ENCODE measurements at regions not wholly inside any gene's neighbourhood (a gene's known extent, or its start where the extent isn't known, plus 50 kb on each side); places are given as distances from the start of the nearest gene placed in this dataset.
A peak's percentile ranks its signal among the peaks of the same experiment; 100 is the strongest.

- DNase-seq (ENCODE audit: low read depth) = no peak
- no peak overlapping the region for H3K4me3 ChIP-seq (ENCODE audit: low read length)
- no peak for TF ChIP-seq CTCF (conservative IDR thresholded peaks at IDR 0.05; ENCODE audit: low read length)
Observed at GRCh38 chr3:174667386-174667785, 191.7 kb upstream of the NAALADL2 start.

DNA sequence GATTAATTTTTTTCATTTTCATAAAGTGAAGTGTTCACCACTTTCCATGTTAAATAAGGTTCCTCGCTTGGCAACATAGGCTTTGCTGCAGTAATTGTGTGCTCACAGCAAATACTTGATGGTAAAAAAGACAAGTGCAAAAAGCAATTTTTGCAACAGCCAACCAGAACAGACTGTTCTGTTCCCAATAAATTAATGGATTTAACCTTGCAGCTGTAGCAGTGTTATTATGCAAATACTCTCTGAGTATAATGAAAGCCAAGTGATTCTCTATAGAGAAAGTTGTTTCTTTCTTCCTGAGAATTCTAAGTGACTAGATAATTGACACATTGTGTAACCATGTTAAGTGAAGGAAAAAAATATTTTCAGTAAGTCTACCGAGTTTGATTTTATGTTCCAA lies 183.7 kb upstream of the NAALADL2 start:
- DNase-seq (ENCODE audit: low read depth) = no peak
- H3K4me3 ChIP-seq (ENCODE audit: low read length) = no peak overlapping the region
- no peak for TF ChIP-seq CTCF (conservative IDR thresholded peaks at IDR 0.05; ENCODE audit: low read length)

DNA sequence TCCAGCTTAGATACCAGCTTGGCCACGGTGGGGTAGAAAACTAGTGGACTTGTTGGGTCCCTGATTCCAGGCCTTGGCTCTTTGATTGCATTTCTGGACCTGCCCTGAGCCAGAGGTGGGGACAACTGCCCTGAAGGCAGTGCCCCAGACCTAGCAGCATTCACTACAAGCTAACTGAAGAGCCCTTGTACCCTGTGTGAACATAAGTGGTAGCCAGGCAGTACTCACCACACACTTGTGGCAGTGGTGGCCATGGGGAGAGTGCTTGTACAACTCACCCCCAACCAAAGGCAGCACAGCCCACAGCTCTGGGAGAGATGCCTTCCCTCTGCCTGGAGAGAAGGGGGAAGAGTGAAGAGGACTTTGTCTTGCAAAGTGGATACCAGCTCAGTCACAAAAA lies 177.3 kb upstream of the NAALADL2 start:
- no peak for TF ChIP-seq CTCF (conservative IDR thresholded peaks at IDR 0.05; ENCODE audit: low read length)
- no peak for DNase-seq (ENCODE audit: low read depth)
- H3K4me3 ChIP-seq (ENCODE audit: low read length) = no peak overlapping the region

GRCh38 chr3:174685796-174686195 lies 173.3 kb upstream of the NAALADL2 start:
- no peak overlapping the region for H3K4me3 ChIP-seq (ENCODE audit: low read length)
- no peak for DNase-seq (ENCODE audit: low read depth)
- TF ChIP-seq CTCF (conservative IDR thresholded peaks at IDR 0.05; ENCODE audit: low read length) = no peak

- no peak for TF ChIP-seq CTCF (conservative IDR thresholded peaks at IDR 0.05; ENCODE audit: low read length)
- no peak overlapping the region for H3K4me3 ChIP-seq (ENCODE audit: low read length)
- DNase-seq (ENCODE audit: low read depth) = no peak
Observed at GRCh38 chr3:174697310-174697709, 161.8 kb upstream of the NAALADL2 start.

DNA sequence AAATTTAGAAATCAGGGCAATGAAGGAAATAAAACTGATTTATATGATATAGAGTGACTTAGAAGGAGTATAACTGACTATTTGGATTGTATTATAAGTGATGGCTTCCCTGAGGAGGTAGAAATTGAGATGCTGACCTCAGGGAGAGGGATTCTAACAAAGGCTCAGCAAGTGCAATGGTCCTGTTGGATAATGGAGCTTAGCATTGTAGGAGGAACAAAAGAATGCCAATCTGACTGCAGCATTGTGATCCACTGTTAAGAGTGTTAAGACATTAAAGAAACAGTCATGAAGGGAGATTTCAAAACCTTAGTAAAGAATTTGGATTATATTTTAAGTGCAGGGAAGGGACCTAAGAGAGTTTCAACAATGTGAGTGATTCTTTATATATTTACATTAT lies 158.4 kb upstream of the NAALADL2 start:
- TF ChIP-seq CTCF (conservative IDR thresholded peaks at IDR 0.05; ENCODE audit: low read length) = no peak
- H3K4me3 ChIP-seq (ENCODE audit: low read length) = no peak overlapping the region
- DNase-seq (ENCODE audit: low read depth) = no peak

DNA sequence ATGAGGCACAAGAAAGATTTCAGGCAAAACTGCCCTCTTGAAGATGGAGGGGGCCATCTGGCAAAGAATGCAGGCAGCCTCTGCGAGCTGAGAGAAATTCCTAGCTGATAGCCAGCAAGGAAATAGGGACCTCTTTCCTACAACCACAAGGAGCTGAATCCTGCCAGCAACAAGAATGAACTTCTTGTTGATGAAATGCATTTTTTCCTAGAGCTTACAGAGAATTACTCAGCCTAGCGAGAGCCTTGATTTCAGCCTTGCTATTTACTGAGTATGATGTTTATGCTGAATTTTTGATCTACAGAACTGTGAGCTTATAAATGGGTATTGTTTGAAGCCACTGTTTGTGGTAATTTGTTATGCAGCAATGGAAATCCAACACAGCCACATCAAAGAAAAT lies 148.5 kb upstream of the NAALADL2 start:
- no peak for TF ChIP-seq CTCF (conservative IDR thresholded peaks at IDR 0.05; ENCODE audit: low read length)
- DNase-seq (ENCODE audit: low read depth) = peak; percentile 44
- H3K4me3 ChIP-seq (ENCODE audit: low read length) = no peak overlapping the region
